Adrenal gland (tissue), 5 donors: ENCODE measurements at regions not wholly inside any gene's neighbourhood (a gene's known extent, or its start where the extent isn't known, plus 50 kb on each side); places are given as distances from the start of the nearest gene placed in this dataset.

Experiments used
- POLR2A ChIP-seq, 2 donors: fragments of 450-650 bp; IDR thresholded peaks; one replicate each; pipeline ENCODE4 v1.6.1; 2017; ENCODE audit warnings: antibody characterized with exemption in 2 of 2, mild to moderate bottlenecking in 2 of 2, moderate library complexity in 1 of 2
- TF ChIP-seq, protein P1 (sequence below), 6 experiments: fragments of 450-650 bp in 4 of 6; fragments of 200-600 bp in 2 of 6; sonication (generic) in 1 of 6; IDR thresholded peaks; 1 replicate in 5 of 6; 2 replicates in 1 of 6; pipeline versions ENCODE4 v1.5.1 to v1.8.0; 2016 to 2021; ENCODE audit warnings: antibody characterized with exemption in 6 of 6, mild to moderate bottlenecking in 2 of 6, moderate library complexity in 1 of 6
- donor health status: DM: no; HTN: no; CAD: no.

DNA sequence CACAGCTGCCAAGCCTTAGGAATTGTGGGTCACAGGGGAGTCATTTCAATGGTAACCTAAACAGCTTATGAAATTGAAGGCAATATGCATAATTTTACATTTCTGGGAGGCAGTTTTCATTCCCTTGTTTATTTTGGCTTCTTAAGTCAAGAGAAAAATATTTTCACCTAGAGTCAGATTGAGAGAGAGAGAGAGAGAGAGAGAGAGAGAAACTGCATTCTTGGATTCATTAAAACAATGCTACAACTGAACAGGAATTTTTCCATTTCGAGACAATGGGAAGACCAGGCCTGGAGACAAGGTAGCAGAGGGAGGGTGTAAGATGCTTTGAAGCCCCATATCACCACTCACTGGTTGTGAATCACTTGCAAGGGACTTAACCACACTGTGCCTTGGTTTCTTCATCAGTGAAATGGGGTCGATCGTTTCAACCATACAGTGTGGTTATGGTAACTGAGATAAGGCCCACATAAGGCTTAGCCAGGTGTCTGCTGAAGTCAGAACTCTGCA, 224.7 kb upstream of the IRX3 start:
- TF ChIP-seq, protein P1, sequence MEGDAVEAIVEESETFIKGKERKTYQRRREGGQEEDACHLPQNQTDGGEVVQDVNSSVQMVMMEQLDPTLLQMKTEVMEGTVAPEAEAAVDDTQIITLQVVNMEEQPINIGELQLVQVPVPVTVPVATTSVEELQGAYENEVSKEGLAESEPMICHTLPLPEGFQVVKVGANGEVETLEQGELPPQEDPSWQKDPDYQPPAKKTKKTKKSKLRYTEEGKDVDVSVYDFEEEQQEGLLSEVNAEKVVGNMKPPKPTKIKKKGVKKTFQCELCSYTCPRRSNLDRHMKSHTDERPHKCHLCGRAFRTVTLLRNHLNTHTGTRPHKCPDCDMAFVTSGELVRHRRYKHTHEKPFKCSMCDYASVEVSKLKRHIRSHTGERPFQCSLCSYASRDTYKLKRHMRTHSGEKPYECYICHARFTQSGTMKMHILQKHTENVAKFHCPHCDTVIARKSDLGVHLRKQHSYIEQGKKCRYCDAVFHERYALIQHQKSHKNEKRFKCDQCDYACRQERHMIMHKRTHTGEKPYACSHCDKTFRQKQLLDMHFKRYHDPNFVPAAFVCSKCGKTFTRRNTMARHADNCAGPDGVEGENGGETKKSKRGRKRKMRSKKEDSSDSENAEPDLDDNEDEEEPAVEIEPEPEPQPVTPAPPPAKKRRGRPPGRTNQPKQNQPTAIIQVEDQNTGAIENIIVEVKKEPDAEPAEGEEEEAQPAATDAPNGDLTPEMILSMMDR (IDR thresholded peaks at IDR 0.05), result no peak
- TF ChIP-seq POLR2A (IDR thresholded peaks at IDR 0.05), result no peak
